Renal cortex interstitium (tissue), 11 donors: ENCODE measurements at regions not wholly inside any gene's neighbourhood (a gene's known extent, or its start where the extent isn't known, plus 50 kb on each side); places are given as distances from the start of the nearest gene placed in this dataset.
"Not testable (repeated sequence)": the region's sequence is repeated elsewhere in the genome, so short reads cannot be mapped to it uniquely, and the experiment has no call there.

ENCODE experiments used
- DNase-seq, 11 donors: peaks; one replicate each; pipeline ENCODE4 v3.0.0-alpha.2; 2013; ENCODE audit warnings: low read depth in 9 of 11, low spot score in 4 of 11; ENCODE audit errors: extremely low read depth in 1 of 11

GRCh38 chr5:20974426-20974825 lies 986.4 kb upstream of the CDH18 start:
- DNase-seq, result peak in 9 of 11 donors; percentile 13 to 67 (median 38)

GRCh38 chr5:20972419-20972925 lies 984.5 kb upstream of the CDH18 start:
- DNase-seq, result peak in 4 of 11 donors; percentile 2 to 17 (median 4)

- DNase-seq, result no peak
Observed at GRCh38 chr5:20959347-20959746, 971.3 kb upstream of the CDH18 start.

DNA sequence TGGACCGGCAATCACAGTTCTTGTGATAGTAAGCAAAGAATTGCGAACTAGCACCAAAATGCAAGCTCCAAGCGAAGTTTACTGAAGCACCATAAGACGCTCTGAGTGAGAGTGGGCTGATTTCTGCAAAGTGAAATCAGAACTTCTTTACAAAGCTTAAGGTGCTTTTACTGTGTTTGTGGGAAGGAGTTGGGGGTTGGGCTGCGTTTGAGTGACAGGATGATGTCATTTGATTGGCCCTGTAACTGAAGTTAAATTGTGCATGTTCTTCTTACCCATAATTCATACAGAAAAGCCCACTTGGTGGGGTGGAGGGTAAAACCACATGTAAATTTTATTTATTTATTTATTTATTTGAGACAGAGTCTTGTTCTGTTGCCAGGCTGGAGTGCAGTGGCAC lies 970.6 kb upstream of the CDH18 start:
- no peak for DNase-seq

- DNase-seq, result no peak
Observed at GRCh38 chr5:20956134-20956533, 968.1 kb upstream of the CDH18 start.

DNA sequence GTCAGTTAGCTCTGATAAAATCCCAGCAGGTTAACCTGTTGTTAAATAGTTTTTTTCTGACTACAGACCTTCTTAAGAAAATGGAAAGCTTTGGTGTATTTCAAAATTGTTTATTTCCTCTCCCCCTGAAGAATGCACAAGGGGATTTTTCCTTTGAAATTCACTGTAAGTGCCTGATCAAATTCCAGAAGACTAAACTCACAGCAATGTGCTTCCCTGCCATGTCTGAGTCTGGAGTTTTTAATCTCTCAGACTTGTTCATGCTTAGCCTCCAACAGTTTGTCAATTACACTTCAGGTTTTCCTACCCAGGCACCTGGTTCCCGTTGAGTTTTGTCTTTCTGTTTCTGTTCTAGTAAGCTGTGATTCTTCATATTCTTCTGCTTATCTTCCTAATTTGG lies 961.6 kb upstream of the CDH18 start:
- DNase-seq, result no peak

DNA sequence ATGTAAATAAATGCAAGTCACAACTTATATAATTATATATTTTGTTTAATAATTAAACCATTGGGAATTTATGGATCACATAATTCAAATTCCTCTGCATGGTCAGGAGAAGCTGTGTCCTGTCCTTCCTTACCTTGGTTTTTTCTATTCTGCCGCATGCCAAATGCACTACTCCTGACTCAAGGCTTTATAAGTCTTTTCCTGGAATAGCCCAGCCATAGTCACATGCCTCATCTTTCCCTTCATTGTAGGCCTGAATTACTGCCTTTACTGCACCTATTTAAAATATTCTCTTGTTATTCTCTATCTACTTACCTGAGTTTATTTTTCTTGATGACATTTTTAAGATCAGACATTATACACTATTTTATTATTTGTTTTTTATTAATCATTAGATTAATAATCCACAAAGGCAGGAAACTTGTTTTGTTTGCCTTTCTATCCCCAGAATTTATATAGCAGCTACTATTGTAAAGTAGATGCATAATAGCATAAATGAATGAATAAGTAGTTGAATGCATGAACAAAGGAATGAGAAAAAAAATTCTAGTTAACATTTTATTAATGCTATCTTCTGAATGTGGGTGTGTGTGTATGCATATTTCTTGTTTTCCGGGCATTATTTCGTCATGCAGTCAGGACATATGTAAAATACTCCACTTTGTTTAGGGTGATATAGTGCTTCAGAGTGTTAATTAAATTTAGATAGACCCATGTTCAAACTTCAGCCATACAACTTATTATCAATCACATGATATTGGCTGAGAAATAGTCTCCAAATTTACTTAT lies 955.4 kb upstream of the CDH18 start:
- not testable (repeated sequence) for DNase-seq

DNA sequence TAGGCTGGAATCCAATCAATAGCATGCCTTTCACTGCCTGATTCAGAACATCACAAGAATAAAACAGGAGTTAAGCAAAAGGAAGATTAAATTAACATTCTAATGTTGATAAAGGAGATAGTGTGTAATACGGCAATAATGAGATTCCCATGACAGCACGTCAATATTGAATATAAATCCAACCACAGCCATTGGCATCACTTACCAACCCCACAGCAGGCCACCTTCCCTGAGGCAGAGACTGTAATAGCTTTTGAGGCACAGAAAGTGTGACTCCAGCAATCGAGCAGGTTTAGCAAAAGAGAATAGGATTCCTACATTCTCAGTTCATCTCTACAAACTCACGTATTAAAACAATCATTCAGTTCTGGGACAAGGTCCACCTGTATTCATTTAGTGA lies 954.6 kb upstream of the CDH18 start:
- not testable (repeated sequence) for DNase-seq

- not testable (repeated sequence) for DNase-seq
Observed at GRCh38 chr5:20940786-20941185, 952.8 kb upstream of the CDH18 start.

DNA sequence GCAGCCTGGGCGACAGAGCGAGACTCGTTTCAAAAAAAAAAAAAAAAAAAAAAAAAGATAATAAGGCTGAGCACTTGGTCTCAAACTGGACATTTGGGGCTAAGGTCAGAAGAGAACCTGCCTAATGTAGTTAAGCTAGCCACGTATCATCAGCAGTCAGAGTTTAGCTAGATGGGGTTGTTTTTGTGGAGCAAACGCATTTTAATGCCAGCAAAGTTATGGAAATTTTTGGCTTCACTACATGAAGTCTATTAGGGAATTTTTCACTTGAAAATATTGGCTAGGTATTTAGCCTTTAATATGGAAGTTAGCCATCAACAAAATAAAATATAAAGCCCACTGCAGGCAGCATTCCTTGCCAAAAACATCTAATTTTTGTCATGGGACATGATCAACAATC lies 902.9 kb upstream of the CDH18 start:
- DNase-seq, result not testable (repeated sequence)

DNA sequence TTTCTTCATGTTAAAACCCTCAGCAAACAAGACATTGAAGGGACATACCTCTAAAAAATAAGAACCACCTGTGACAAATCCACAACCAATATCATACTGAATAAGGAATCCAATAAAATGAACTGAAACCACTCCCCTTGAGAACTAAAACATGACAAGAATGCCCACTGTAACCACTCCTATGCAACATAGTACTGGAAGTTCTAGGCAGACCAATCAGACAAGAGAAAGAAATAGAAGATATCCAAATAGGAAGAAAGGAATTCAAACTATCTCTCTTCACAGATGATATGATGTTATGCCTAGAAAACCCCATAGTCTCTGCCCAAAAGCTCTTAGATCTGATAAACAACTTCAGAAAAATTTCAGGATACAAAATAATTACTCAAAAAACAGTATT lies 887.7 kb upstream of the CDH18 start:
- not testable (repeated sequence) for DNase-seq

DNA sequence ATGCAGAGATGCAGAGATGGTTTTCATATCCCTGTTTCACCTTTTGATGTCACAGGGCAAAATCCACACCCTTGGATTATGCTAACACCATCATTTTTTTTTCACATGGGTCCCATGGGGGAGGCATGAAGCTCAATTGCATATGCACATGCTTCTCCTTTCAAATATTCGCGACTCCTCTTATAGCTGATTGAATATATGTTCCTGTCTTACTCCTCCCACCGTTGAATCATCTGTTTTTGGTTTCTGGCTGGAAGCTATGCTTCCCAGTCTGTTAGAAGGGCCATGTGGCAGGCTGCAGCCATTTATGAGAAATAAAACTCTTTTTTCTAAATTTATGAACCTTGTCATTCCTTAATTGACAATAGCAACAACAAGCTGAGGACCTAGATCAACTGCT lies 877.9 kb upstream of the CDH18 start:
- DNase-seq, result not testable (repeated sequence)

DNA sequence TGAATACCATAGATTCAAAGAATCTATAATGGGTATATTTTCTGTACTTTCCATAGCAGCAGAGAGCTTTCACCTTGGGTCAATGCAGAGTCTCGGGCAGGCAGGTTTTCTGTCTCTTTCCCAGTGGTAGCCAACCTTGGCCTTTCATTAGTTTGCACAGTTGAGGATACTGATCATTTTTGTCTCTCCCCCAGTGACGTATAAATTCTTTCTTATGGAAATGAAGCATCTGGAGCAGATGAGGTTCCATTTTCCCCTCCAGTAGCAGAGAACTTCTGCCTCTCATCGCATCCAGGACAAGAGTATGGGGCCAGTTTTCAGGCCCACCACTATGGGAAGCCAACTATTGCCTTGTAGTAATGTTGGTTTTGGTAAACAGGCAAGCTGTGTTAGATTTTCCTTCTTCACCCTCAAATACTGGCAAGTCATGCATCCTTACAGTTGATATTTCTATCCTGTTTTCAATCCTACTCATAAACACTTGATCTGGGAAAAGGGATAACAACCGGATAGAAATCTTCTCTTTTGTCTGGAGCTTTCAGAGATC lies 845.2 kb upstream of the CDH18 start:
- no peak for DNase-seq

DNA sequence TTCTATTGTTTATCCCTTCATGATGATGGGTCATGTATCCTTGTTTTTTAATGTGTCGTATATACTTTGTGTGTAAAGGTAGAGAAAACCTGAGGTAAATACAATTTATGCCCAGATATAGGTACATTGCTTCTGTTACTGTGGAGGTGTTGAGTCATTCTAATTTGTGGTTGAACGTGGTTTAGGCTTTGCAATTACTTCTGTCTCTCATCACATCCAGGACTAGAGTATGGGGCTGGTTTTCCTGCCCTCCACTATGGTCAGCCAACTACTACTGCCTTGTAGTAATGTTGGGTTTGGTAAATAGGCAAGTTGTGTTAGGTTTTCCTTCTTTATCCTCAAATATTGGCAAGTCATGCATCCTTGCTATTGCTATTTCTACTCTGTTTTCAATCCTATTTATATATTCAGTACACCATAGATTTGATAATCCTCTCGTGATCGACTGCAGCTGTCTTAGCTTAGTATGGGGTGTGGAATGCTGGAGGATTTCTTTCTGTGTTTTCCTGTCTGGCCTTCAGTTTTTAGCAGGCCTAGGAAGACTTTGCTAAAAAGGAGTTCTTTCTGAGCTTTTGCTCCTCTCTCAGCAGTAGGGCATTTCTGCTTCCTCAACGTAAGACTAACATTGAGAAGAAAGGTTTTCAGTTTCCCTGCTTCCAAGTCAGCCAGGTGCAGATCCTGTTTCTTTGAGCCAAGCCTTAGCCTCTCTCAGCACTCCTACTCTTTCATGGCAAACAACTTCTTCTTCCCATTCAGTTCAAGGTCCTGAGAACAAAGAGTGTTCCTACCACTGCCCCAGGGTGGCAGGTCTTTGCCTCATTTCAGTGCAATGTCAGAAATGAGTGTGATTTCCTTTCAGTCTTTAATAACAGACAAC lies 844.4 kb upstream of the CDH18 start:
- DNase-seq, result no peak

- DNase-seq, result not testable (repeated sequence)
Observed at GRCh38 chr5:20825951-20826350, 838.0 kb upstream of the CDH18 start.

GRCh38 chr5:20797216-20797615 lies 809.2 kb upstream of the CDH18 start:
- DNase-seq, result not testable (repeated sequence)

GRCh38 chr5:20784755-20785154 lies 796.8 kb upstream of the CDH18 start:
- DNase-seq, result not testable (repeated sequence)

DNA sequence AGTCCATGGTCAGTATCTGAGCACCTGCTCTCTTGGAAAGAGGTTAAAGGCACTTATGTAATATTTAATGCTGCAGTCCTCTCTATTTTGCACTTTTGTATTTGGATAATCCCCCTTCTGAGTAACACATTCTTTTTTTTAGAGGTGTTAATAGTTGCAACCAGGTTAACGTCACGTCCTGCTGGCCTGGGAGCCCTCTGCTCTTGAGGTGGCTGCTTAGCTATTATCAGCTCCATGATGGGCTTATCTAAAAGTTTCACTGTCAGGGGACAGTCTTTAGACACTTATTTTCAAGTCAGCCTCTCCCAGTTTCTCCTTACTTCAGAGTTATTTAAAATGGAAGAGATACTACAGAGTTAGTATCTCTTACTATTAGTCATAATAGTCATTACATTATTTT lies 795.5 kb upstream of the CDH18 start:
- not testable (repeated sequence) for DNase-seq

- not testable (repeated sequence) for DNase-seq
Observed at GRCh38 chr5:20771338-20771737, 783.3 kb upstream of the CDH18 start.

DNA sequence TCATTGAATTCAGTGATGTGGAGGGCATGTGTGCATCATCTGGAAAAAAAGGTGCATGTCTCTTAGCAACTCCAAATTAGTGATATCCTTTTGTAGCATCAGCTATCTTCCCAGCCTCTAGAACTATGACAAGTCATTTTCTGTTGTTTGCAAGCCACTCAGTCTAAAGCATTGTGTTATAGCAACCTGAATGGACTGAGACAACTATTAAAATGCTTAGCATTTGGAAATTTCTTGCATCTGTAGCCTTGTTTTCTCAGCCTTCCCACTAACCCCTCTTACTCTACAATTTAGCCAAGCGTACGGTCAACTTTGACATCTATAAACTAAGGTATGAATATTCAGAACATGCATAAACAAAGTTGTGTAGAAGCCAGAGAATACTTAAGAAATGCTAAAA lies 777.1 kb upstream of the CDH18 start:
- not testable (repeated sequence) for DNase-seq
